ENCODE measurements at regions not wholly inside any gene's neighbourhood (a gene's known extent, or its start where the extent isn't known, plus 50 kb on each side); places are given as distances from the start of the nearest gene placed in this dataset.

GRCh38 chr14:35236806-35237205 lies 55.4 kb upstream of the PSMA6 start:
- no TSS peak for BruUV-seq (replicated peaks)
- no peaks in the 10 kb centered on the region for H3K9me2 ChIP-seq (ENCODE audit: insufficient read depth)
- no peaks in the 10 kb centered on the region for H4K20me1 ChIP-seq (ENCODE audit: insufficient read depth)
- H3K4me1 ChIP-seq (replicated peaks; ENCODE audit: insufficient read depth) = no peaks in the 10 kb centered on the region
- no peak overlapping the region for H3K4me2 ChIP-seq
- no peaks in the 10 kb centered on the region for H3K79me2 ChIP-seq (ENCODE audit: low read depth)
- ChIA-PET POLR2A (ENCODE audit: unreplicated experiment) (interaction anchor here (0.6 kb wide), 1 partner anchor 159 kb away, joined by 12 read pairs; no protein-coding TSS in a partner anchor), CTCF (no interaction called here)
- no peak overlapping the region for H3K4me3 ChIP-seq
- no peaks in the 10 kb centered on the region for H3F3A ChIP-seq (ENCODE audit: insufficient read depth, low read depth)
- DNase-seq = no peak
- intact Hi-C loops (cut with micrococcal nuclease; ENCODE audit: unreplicated experiment) = no loop called here
- no peaks in the 10 kb centered on the region for H3K36me3 ChIP-seq (ENCODE audit: low read depth)
- no peaks in the 10 kb centered on the region for H3K27me3 ChIP-seq (ENCODE audit: insufficient read depth, low read depth)
- no peaks in the 10 kb centered on the region for H3K9me3 ChIP-seq (ENCODE audit: insufficient read depth, low read depth)
- TF ChIP-seq CTCF (conservative IDR thresholded peaks at IDR 0.05) = no peak
- no peak for TF ChIP-seq EZH2 (IDR thresholded peaks at IDR 0.05; ENCODE audit: low read depth)
- H3K27ac ChIP-seq = no peak overlapping the region
- no peak overlapping the region for H2AFZ ChIP-seq

GRCh38 chr14:35240231-35240630 lies 52.0 kb upstream of the PSMA6 start:
- Histone ChIP-seq H2AFZ (no peak overlapping the region), H3K27me3 (ENCODE audit: insufficient read depth, low read depth) (no peaks in the 10 kb centered on the region), H3K79me2 (ENCODE audit: low read depth) (no peaks in the 10 kb centered on the region), H3K4me2 (no peak overlapping the region), H3K4me3 (no peak overlapping the region), H4K20me1 (ENCODE audit: insufficient read depth) (no peaks in the 10 kb centered on the region), H3K9me2 (ENCODE audit: insufficient read depth) (no peaks in the 10 kb centered on the region), H3K36me3 (ENCODE audit: low read depth) (no peaks in the 10 kb centered on the region), H3K9me3 (ENCODE audit: insufficient read depth, low read depth) (no peaks in the 10 kb centered on the region), H3K4me1 (replicated peaks; ENCODE audit: insufficient read depth) (no peaks in the 10 kb centered on the region), H3F3A (ENCODE audit: insufficient read depth, low read depth) (no peaks in the 10 kb centered on the region), H3K27ac (no peak overlapping the region)
- no peak for TF ChIP-seq EZH2 (IDR thresholded peaks at IDR 0.05; ENCODE audit: low read depth)
- CTCF ChIA-PET = interaction anchor here (0.6 kb wide), 1 partner anchor 832 kb away, joined by 3 read pairs; no protein-coding TSS in a partner anchor
- BruUV-seq (replicated peaks) = no TSS peak
- no peak for DNase-seq
- intact Hi-C loops (cut with micrococcal nuclease; ENCODE audit: unreplicated experiment) = no loop called here
- POLR2A ChIA-PET (ENCODE audit: unreplicated experiment) = no interaction called here

All from PC-9 (cell line).